Brain microvascular endothelial cell (primary cell): ENCODE measurements at regions not wholly inside any gene's neighbourhood (a gene's known extent, or its start where the extent isn't known, plus 50 kb on each side); places are given as distances from the start of the nearest gene placed in this dataset.
"Not testable (repeated sequence)": the region's sequence is repeated elsewhere in the genome, so short reads cannot be mapped to it uniquely, and the experiment has no call there.

ENCODE experiments used
- DNase-seq: peaks from one replicate; pipeline ENCODE4 v3.0.0-alpha.2; 2020
- H3K27ac ChIP-seq: fragments of 250-450 bp; sonication (Bioruptor Pico); 2 replicates; pipeline ENCODE4 v1.5.1; 2020; ENCODE audit warnings: mild to moderate bottlenecking, moderate library complexity
- H3K27me3 ChIP-seq: fragments of 250-450 bp; sonication (Bioruptor Pico); replicated peaks from 2 replicates; pipeline ENCODE4 v1.5.1; 2020; ENCODE audit warnings: mild to moderate bottlenecking
- H3K36me3 ChIP-seq: fragments of 250-450 bp; sonication (Bioruptor Pico); replicated peaks from 2 replicates; pipeline ENCODE4 v1.5.1; 2020; ENCODE audit warnings: mild to moderate bottlenecking
- H3K4me3 ChIP-seq: 2 replicates; pipeline ENCODE4 v1.5.1; 2011; ENCODE audit warnings: low read depth, mild to moderate bottlenecking, control low read depth, low read length, moderate library complexity
- CTCF ChIP-seq: IDR thresholded peaks from 2 replicates; pipeline ENCODE4 v1.5.1; 2011; ENCODE audit warnings: low read depth, mild to moderate bottlenecking, moderate library complexity, low read length, control low read depth, inconsistent platforms; ENCODE audit errors: missing control alignments
- in situ Hi-C: cut with HindIII; loops from 2 replicates; pipeline ENCODE4 v1.10.0; 2017; ENCODE audit warnings: low sequenced_read_pairs, low pct_ligation_motif_present

DNA sequence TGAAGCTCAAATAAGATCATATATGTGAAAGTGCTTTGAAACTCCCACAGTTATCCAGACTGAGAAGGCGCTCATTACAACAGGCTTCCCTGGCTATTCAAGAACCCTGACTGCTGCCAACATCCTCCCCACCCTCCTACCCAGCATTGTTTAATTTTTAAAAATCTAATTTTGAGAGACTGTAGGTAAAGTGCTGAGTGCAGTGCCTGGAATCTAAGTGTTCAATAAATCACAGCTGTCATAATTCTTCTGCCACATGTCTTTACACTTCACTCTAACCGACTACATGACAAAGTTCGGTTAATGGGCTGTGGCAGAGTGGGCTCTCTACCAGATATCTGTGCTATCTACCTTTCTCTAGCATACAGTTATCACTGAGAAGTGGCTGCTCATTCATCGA, 255.6 kb upstream of the C9orf72 start:
- TF ChIP-seq CTCF: no peak
- Histone ChIP-seq H3K27me3 (no peaks in the 10 kb centered on the region), H3K27ac (no peak overlapping the region), H3K4me3 (no peak overlapping the region), H3K36me3 (no peaks in the 10 kb centered on the region)
- in situ Hi-C loops: no loop called here
- DNase-seq: no peak

- no peak for TF ChIP-seq CTCF
- H3K27me3 ChIP-seq: no peaks in the 10 kb centered on the region
- no peak for DNase-seq
- in situ Hi-C loops: no loop called here
- H3K27ac ChIP-seq: no peak overlapping the region
- H3K4me3 ChIP-seq: no peak overlapping the region
- H3K36me3 ChIP-seq: no peaks in the 10 kb centered on the region
Observed at GRCh38 chr9:27829621-27830020, 256.3 kb upstream of the C9orf72 start.

- H3K27me3 ChIP-seq, H3K4me3 ChIP-seq, H3K27ac ChIP-seq, DNase-seq, H3K36me3 ChIP-seq, in situ Hi-C loops: not testable (repeated sequence)
Observed at GRCh38 chr9:27832108-27832507, 258.8 kb upstream of the C9orf72 start.

GRCh38 chr9:27835286-27835685, 262.0 kb upstream of the C9orf72 start:
- in situ Hi-C loops: no loop called here
- no peak overlapping the region for H3K27ac ChIP-seq
- no peak for DNase-seq
- H3K4me3 ChIP-seq: no peak overlapping the region
- TF ChIP-seq CTCF: no peak
- no peaks in the 10 kb centered on the region for H3K36me3 ChIP-seq
- no peaks in the 10 kb centered on the region for H3K27me3 ChIP-seq

- H3K4me3 ChIP-seq: no peak overlapping the region
- TF ChIP-seq CTCF: no peak
- H3K27me3 ChIP-seq: no peaks in the 10 kb centered on the region
- no peak for DNase-seq
- no peak overlapping the region for H3K27ac ChIP-seq
- H3K36me3 ChIP-seq: no peaks in the 10 kb centered on the region
- in situ Hi-C loops: no loop called here
Observed at GRCh38 chr9:27835746-27836145, 262.5 kb upstream of the C9orf72 start.

GRCh38 chr9:27836661-27837401, 263.6 kb upstream of the C9orf72 start:
- in situ Hi-C loops: no loop called here

More at GRCh38 chr9:27836661-27837401, 263.6 kb upstream of the C9orf72 start:
- no peak for TF ChIP-seq CTCF
- H3K27ac ChIP-seq: no peak overlapping the region
- H3K27me3 ChIP-seq: no peaks in the 10 kb centered on the region
- no peak for DNase-seq
- no peak overlapping the region for H3K4me3 ChIP-seq
- no peaks in the 10 kb centered on the region for H3K36me3 ChIP-seq
